H1 (cell line): ENCODE measurements at regions not wholly inside any gene's neighbourhood (a gene's known extent, or its start where the extent isn't known, plus 50 kb on each side); places are given as distances from the start of the nearest gene placed in this dataset.

ENCODE experiments used
- CTCF ChIA-PET: fragments of 300-600 bp; sonication (Branson Sonifier 250); formaldehyde crosslinking; loops from one replicate; lab custom pipeline; 2021; ENCODE audit not compliant: partially characterized antibody; lab: Charles Lee
- POLR2A ChIA-PET: fragments of 300-600 bp; sonication (Branson Sonifier 250); formaldehyde crosslinking; loops from one replicate; lab custom pipeline; 2021; ENCODE audit warnings: inconsistent platforms; ENCODE audit not compliant: partially characterized antibody; lab: Charles Lee
- DNase-seq, 2 experiments: peaks; one replicate each; pipeline versions ENCODE4 v3.0.0 to v3.0.0-alpha.2; 2010 to 2022; ENCODE audit warnings: low spot score in 2 of 2, low read depth in 1 of 2, mixed read lengths in 1 of 2
- FAIRE-seq: peaks from 2 replicates; lab custom pipeline; 2011; peaks lifted over from hg19 to GRCh38; lab: Jason Lieb, UNC
- H2AFZ ChIP-seq: 2 replicates; pipeline ENCODE4 v1.8.1; 2012; ENCODE audit warnings: low read length, inconsistent platforms
- H2AK5ac ChIP-seq: 2 replicates; pipeline ENCODE4 v1.6.1; 2013; ENCODE audit warnings: low read depth, low read length
- H2BK120ac ChIP-seq: replicated peaks from 2 replicates; pipeline ENCODE3; 2013; ENCODE audit warnings: low read depth, low read length, inconsistent platforms
- H2BK12ac ChIP-seq: 2 replicates; pipeline ENCODE4 v1.6.1; 2013; ENCODE audit warnings: low read depth, low read length
- H2BK15ac ChIP-seq: 2 replicates; pipeline ENCODE4 v1.6.1; 2013; ENCODE audit warnings: low read length
- H2BK20ac ChIP-seq: 2 replicates; pipeline ENCODE4 v1.6.1; 2013; ENCODE audit warnings: low read length
- H2BK5ac ChIP-seq: 2 replicates; pipeline ENCODE4 v1.6.1; 2013; ENCODE audit warnings: low read depth, low read length
- H3K14ac ChIP-seq: 2 replicates; pipeline ENCODE4 v1.6.1; 2013; ENCODE audit warnings: inconsistent platforms; ENCODE audit not compliant: insufficient read length
- H3K18ac ChIP-seq: 2 replicates; pipeline ENCODE4 v1.6.1; 2013; ENCODE audit warnings: low read length; ENCODE audit errors: extremely low read depth
- H3K23ac ChIP-seq: 2 replicates; pipeline ENCODE4 v1.6.1; 2013; ENCODE audit warnings: inconsistent platforms; ENCODE audit not compliant: insufficient read length
- H3K23me2 ChIP-seq: 2 replicates; pipeline ENCODE4 v1.6.1; 2013; ENCODE audit warnings: low read depth, low read length
- H3K27ac ChIP-seq: 2 replicates; pipeline ENCODE4 v1.6.1; 2011; ENCODE audit warnings: low read depth, low read length, inconsistent platforms
- H3K27me3 ChIP-seq, 4 experiments: replicated peaks in 1 of 4; 1 replicate in 1 of 4; 2 replicates in 3 of 4; pipeline versions ENCODE4 v1.6.1 to v1.8.1; 2011 to 2013; ENCODE audit warnings: low read length in 3 of 4, mild to moderate bottlenecking in 3 of 4, inconsistent platforms in 2 of 4, mixed read lengths in 2 of 4, moderate library complexity in 1 of 4; ENCODE audit not compliant: control insufficient read depth in 3 of 4, insufficient read depth in 3 of 4; ENCODE audit errors: extremely low read depth in 1 of 4
- H3K36me3 ChIP-seq, 4 experiments: 2 replicates each; pipeline versions ENCODE4 v1.6.1 to v1.8.1; 2011 to 2013; ENCODE audit warnings: mild to moderate bottlenecking in 4 of 4, low read length in 3 of 4, moderate library complexity in 2 of 4, control low read depth in 1 of 4, inconsistent platforms in 1 of 4; ENCODE audit not compliant: insufficient read depth in 4 of 4, control insufficient read depth in 2 of 4
- H3K4ac ChIP-seq: replicated peaks from 2 replicates; pipeline ENCODE3; 2013; ENCODE audit warnings: low read length, low read depth, mixed read lengths, inconsistent platforms; ENCODE audit not compliant: insufficient read length
- H3K4me1 ChIP-seq, 4 experiments: replicated peaks in 1 of 4; 1 replicate in 1 of 4; 2 replicates in 3 of 4; pipeline versions ENCODE4 v1.6.1 to v1.8.1; 2011 to 2013; ENCODE audit warnings: low read length in 3 of 4, inconsistent platforms in 2 of 4, mixed read lengths in 1 of 4; ENCODE audit not compliant: insufficient read depth in 4 of 4, control insufficient read depth in 3 of 4
- H3K4me2 ChIP-seq, 2 experiments: 2 replicates each; pipeline versions ENCODE4 v1.6.1 to v1.8.1; 2011 to 2013; ENCODE audit warnings: low read depth in 2 of 2, low read length in 2 of 2, control low read depth in 1 of 2, inconsistent platforms in 1 of 2, mild to moderate bottlenecking in 1 of 2; ENCODE audit not compliant: insufficient read depth in 1 of 2
- H3K4me3 ChIP-seq, 4 experiments: fragments of 200-600, 300-600 bp in 1 of 4; sonication (generic), shearing (Covaris generic), sonication (Bioruptor Twin) in 1 of 4; 2 replicates each; pipeline versions ENCODE4 v1.5.1 to v1.8.1; 2011 to 2016; ENCODE audit warnings: low read length in 4 of 4, low read depth in 3 of 4, control low read depth in 2 of 4, inconsistent platforms in 2 of 4, mild to moderate bottlenecking in 2 of 4, mixed read lengths in 1 of 4, moderate library complexity in 1 of 4; ENCODE audit not compliant: insufficient read depth in 2 of 4; ENCODE audit errors: extremely low read depth in 1 of 4
- H3K56ac ChIP-seq: replicated peaks from 2 replicates; pipeline ENCODE3; 2013; ENCODE audit warnings: low read depth, mild to moderate bottlenecking, mixed read lengths, low read length, inconsistent platforms; ENCODE audit not compliant: insufficient read length
- H3K79me1 ChIP-seq: 2 replicates; pipeline ENCODE4 v1.6.1; 2013; ENCODE audit warnings: low read depth, low read length, control low read depth
- H3K79me2 ChIP-seq, 2 experiments: 2 replicates each; pipeline versions ENCODE4 v1.6.1 to v1.8.1; 2012 to 2013; ENCODE audit warnings: low read length in 2 of 2, mild to moderate bottlenecking in 2 of 2, inconsistent platforms in 1 of 2; ENCODE audit not compliant: insufficient read depth in 2 of 2, control insufficient read depth in 1 of 2
- H3K9ac ChIP-seq, 4 experiments: replicated peaks in 1 of 4; 1 replicate in 1 of 4; 2 replicates in 3 of 4; pipeline versions ENCODE4 v1.6.1 to v1.8.1; 2011 to 2013; ENCODE audit warnings: low read depth in 3 of 4, low read length in 3 of 4, control low read depth in 2 of 4, mild to moderate bottlenecking in 2 of 4, moderate library complexity in 2 of 4, inconsistent platforms in 1 of 4; ENCODE audit errors: extremely low read depth in 1 of 4
- H3K9me3 ChIP-seq, 2 experiments: 2 replicates each; pipeline versions ENCODE4 v1.6.1 to v1.8.1; 2012 to 2013; ENCODE audit warnings: mild to moderate bottlenecking in 2 of 2, moderate library complexity in 2 of 2, control low read depth in 1 of 2, inconsistent platforms in 1 of 2, low read depth in 1 of 2, low read length in 1 of 2, mixed read lengths in 1 of 2; ENCODE audit not compliant: insufficient read depth in 2 of 2
- H4K20me1 ChIP-seq, 2 experiments: replicated peaks in 1 of 2; 2 replicates each; pipeline versions ENCODE3 to v1.8.1; 2011 to 2013; ENCODE audit warnings: inconsistent platforms in 2 of 2, low read length in 2 of 2, mild to moderate bottlenecking in 1 of 2; ENCODE audit not compliant: insufficient read depth in 2 of 2, control insufficient read depth in 1 of 2
- H4K5ac ChIP-seq: 2 replicates; pipeline ENCODE4 v1.6.1; 2013; ENCODE audit warnings: low read length, low read depth, mixed read lengths, inconsistent platforms; ENCODE audit not compliant: insufficient read length
- H4K8ac ChIP-seq: 2 replicates; pipeline ENCODE4 v1.8.0; 2013; ENCODE audit warnings: mild to moderate bottlenecking, moderate library complexity, low read length, inconsistent platforms; ENCODE audit not compliant: insufficient read depth; ENCODE audit errors: extremely low read depth
- H4K91ac ChIP-seq: replicated peaks from 2 replicates; pipeline ENCODE3; 2013; ENCODE audit warnings: low read length, mixed read lengths, inconsistent platforms; ENCODE audit not compliant: insufficient read length
- CHD1 ChIP-seq: IDR thresholded peaks from 2 replicates; pipeline ENCODE4 v1.6.1; 2012; ENCODE audit warnings: low read depth, low read length, improper control_type of control experiment
- CHD2 ChIP-seq: IDR thresholded peaks from 2 replicates; pipeline ENCODE4 v1.6.1; 2012; ENCODE audit warnings: low read length, improper control_type of control experiment
- EZH2 ChIP-seq: fragments of 200-600 bp; sonication (generic); IDR thresholded peaks from 2 replicates; pipeline ENCODE4 v1.7.1; 2012; ENCODE audit warnings: low read depth, mild to moderate bottlenecking, moderate library complexity, low read length, inconsistent platforms; ENCODE audit not compliant: severe bottlenecking
- JUND ChIP-seq: IDR thresholded peaks from 2 replicates; pipeline ENCODE4 v1.6.1; 2011; ENCODE audit warnings: mild to moderate bottlenecking, improper control_type of control experiment, low read length
- NANOG ChIP-seq: IDR thresholded peaks from 2 replicates; pipeline ENCODE4 v1.6.1; 2011; ENCODE audit warnings: low read length, low read depth, mild to moderate bottlenecking, inconsistent platforms; ENCODE audit not compliant: insufficient read depth, poor library complexity, severe bottlenecking
- NRF1 ChIP-seq: IDR thresholded peaks from 2 replicates; pipeline ENCODE4 v1.6.1; 2011; ENCODE audit warnings: mild to moderate bottlenecking, low read depth, low read length, improper control_type of control experiment
- RXRA ChIP-seq: IDR thresholded peaks from 2 replicates; pipeline ENCODE4 v1.6.1; 2011; ENCODE audit warnings: low read depth, mild to moderate bottlenecking, low read length, moderate library complexity; ENCODE audit not compliant: insufficient read depth
- TCF12 ChIP-seq: IDR thresholded peaks from 2 replicates; pipeline ENCODE4 v1.6.1; 2011; ENCODE audit warnings: low read depth, mild to moderate bottlenecking, low read length
- TEAD4 ChIP-seq: IDR thresholded peaks from 2 replicates; pipeline ENCODE4 v1.6.1; 2012; ENCODE audit warnings: low read depth, low read length, inconsistent platforms, mixed read lengths
- YY1 ChIP-seq: IDR thresholded peaks from 2 replicates; pipeline ENCODE4 v1.6.1; 2011; ENCODE audit warnings: low read depth, mild to moderate bottlenecking, low read length
- WGBS, 2 experiments: shearing (Covaris generic) in 1 of 2; methylation state at CpG; one replicate each; pipeline versions ENCODE4 v1.1.6 to v1.1.7; 2013 to 2015; ENCODE audit warnings: low lambda C conversion rate in 2 of 2, mixed read lengths in 2 of 2, inconsistent platforms in 1 of 2, low coverage in 1 of 2, missing lambda C conversion rate in 1 of 2; ENCODE audit not compliant: insufficient replicate concordance in 2 of 2, insufficient coverage in 1 of 2, insufficient read length in 1 of 2; ENCODE audit errors: extremely low coverage in 1 of 2, missing lambda C conversion rate in 1 of 2; 5-methylcytosine and 5-hydroxymethylcytosine counted together
- TF ChIP-seq, protein P1 (sequence below): IDR thresholded peaks from 2 replicates; pipeline ENCODE4 v1.6.1; 2011; ENCODE audit warnings: low read depth, mild to moderate bottlenecking, low read length; ENCODE audit not compliant: insufficient read depth
- TF ChIP-seq, protein P2 (sequence below), 3 experiments: IDR thresholded peaks; 1 replicate in 2 of 3; 2 replicates in 1 of 3; pipeline versions ENCODE4 v1.5.1 to v1.6.1; 2011; ENCODE audit warnings: low read length in 3 of 3, mild to moderate bottlenecking in 3 of 3, inconsistent platforms in 2 of 3, low read depth in 1 of 3, moderate library complexity in 1 of 3; ENCODE audit not compliant: insufficient read depth in 1 of 3; ENCODE audit errors: control extremely low read depth in 1 of 3

DNA sequence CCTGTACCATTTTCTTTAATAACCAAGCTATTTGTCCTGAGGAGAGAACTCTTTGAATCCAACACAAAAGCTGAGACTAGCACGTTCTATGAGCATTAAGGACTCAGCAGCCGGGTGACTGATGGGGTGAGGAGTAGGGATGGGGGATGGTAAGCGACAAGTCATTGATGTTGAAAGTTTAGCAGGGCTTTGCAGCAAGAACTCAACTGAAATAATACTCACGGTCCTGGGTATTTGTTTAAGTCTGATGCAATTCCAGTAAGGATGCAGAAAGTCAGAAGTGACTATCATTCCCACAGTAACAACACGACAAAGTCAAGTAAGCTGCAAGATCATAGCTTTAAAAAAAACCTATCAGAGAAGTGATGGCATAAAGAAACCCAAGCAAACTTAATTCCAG lies 131.1 kb downstream of the ACTL7B start:
- DNase-seq (no peak), FAIRE-seq (no peak)
- H3K14ac ChIP-seq, result no peak overlapping the region
- no peak overlapping the region for H3K27ac ChIP-seq
- no peak overlapping the region for H3K9ac ChIP-seq
- H2BK12ac ChIP-seq, result no peak overlapping the region
- H4K5ac ChIP-seq, result no peak overlapping the region
- H2AFZ ChIP-seq, result no peak overlapping the region
- H2BK120ac ChIP-seq, result no peak overlapping the region
- H3K79me1 ChIP-seq, result no peaks in the 10 kb centered on the region
- no peak overlapping the region for H3K23ac ChIP-seq
- no peaks in the 10 kb centered on the region for H3K36me3 ChIP-seq
- no peaks in the 10 kb centered on the region for H3K27me3 ChIP-seq
- no peak overlapping the region for H2BK5ac ChIP-seq
- CTCF ChIA-PET, result interaction anchor here (2.1 kb wide), 1 partner anchor 11 kb away, joined by 4 read pairs; no protein-coding TSS in a partner anchor
- no peaks in the 10 kb centered on the region for H3K23me2 ChIP-seq
- no peaks in the 10 kb centered on the region for H3K4me1 ChIP-seq
- TF ChIP-seq, protein P1, sequence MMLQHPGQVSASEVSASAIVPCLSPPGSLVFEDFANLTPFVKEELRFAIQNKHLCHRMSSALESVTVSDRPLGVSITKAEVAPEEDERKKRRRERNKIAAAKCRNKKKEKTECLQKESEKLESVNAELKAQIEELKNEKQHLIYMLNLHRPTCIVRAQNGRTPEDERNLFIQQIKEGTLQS, result no peak
- TF ChIP-seq TCF12 (no peak), RXRA (no peak), TEAD4 (no peak), CHD1 (no peak), NANOG (no peak), NRF1 (no peak), JUND (no peak), EZH2 (no peak), CHD2 (no peak), YY1 (no peak)
- TF ChIP-seq, protein P2, sequence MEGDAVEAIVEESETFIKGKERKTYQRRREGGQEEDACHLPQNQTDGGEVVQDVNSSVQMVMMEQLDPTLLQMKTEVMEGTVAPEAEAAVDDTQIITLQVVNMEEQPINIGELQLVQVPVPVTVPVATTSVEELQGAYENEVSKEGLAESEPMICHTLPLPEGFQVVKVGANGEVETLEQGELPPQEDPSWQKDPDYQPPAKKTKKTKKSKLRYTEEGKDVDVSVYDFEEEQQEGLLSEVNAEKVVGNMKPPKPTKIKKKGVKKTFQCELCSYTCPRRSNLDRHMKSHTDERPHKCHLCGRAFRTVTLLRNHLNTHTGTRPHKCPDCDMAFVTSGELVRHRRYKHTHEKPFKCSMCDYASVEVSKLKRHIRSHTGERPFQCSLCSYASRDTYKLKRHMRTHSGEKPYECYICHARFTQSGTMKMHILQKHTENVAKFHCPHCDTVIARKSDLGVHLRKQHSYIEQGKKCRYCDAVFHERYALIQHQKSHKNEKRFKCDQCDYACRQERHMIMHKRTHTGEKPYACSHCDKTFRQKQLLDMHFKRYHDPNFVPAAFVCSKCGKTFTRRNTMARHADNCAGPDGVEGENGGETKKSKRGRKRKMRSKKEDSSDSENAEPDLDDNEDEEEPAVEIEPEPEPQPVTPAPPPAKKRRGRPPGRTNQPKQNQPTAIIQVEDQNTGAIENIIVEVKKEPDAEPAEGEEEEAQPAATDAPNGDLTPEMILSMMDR (IDR thresholded peaks at IDR 0.05; ENCODE audit: control extremely low read depth in 1 of 3, insufficient read depth in 1 of 3, low read depth in 1 of 3, low read length in 3 of 3), result no peak
- no peaks in the 10 kb centered on the region for H3K79me2 ChIP-seq
- H4K20me1 ChIP-seq, result no peaks in the 10 kb centered on the region
- H3K18ac ChIP-seq, result no peak overlapping the region
- H3K56ac ChIP-seq, result no peak overlapping the region
- H3K4me3 ChIP-seq, result no peak overlapping the region
- no peak overlapping the region for H2AK5ac ChIP-seq
- POLR2A ChIA-PET, result no interaction called here
- no peak overlapping the region for H2BK15ac ChIP-seq
- no peak overlapping the region for H3K4ac ChIP-seq
- no peaks in the 10 kb centered on the region for H3K9me3 ChIP-seq
- no peak overlapping the region for H4K8ac ChIP-seq
- no peak overlapping the region for H3K4me2 ChIP-seq
- H2BK20ac ChIP-seq, result no peak overlapping the region
- no peak overlapping the region for H4K91ac ChIP-seq
- 80% methylated on average over 5 of the region's 5 CpGs; no CpG with 5 or more reads in 1 of the 2 experiments for WGBS, 2 experiments
